Gastrocnemius medialis (tissue), 4 donors: ENCODE measurements at regions not wholly inside any gene's neighbourhood (a gene's known extent, or its start where the extent isn't known, plus 50 kb on each side); places are given as distances from the start of the nearest gene placed in this dataset.

Experiments
- CTCF ChIP-seq, 5 experiments: fragments of 450-650 bp in 3 of 5; fragments of 200-600 bp in 2 of 5; sonication (generic) in 2 of 5; IDR thresholded peaks in 4 of 5; conservative IDR thresholded peaks in 1 of 5; 1 replicate in 4 of 5; 2 replicates in 1 of 5; pipeline ENCODE4 v1.5.1; 2016 to 2019; ENCODE audit warnings: antibody characterized with exemption in 5 of 5, mild to moderate bottlenecking in 3 of 5, moderate library complexity in 3 of 5
- POLR2A ChIP-seq, 2 donors: fragments of 450-650 bp; IDR thresholded peaks; one replicate each; pipeline ENCODE4 v1.6.1; 2017; ENCODE audit warnings: antibody characterized with exemption in 2 of 2, mild to moderate bottlenecking in 2 of 2, moderate library complexity in 2 of 2

DNA sequence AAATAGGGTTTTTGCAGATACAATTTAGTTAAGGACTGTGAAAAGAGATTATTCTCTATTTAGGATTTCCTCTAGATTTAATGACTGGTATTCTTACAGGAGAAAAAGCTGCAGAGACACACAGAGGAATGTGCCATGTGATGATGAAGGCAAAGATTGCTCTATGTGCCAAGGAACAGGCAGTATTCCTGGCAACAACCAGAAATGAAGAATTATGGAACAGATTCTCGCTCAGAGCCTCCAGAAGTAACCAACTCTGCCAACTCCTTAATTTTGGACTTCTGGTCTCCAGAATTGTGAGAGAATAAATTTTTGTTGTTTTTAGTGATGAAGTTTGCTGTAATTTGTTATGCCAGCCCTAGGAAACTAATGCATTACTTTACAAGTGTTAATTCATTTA lies 307.6 kb upstream of the SEMA3A start:
- TF ChIP-seq POLR2A (IDR thresholded peaks at IDR 0.05) (no peak), CTCF (IDR thresholded peaks at IDR 0.05 in 4 of 5, conservative IDR thresholded peaks at IDR 0.05 in 1 of 5) (no peak)
